NCI-H2107 treated with DMSO at 0.1 percent for 48 hours (cell line): ENCODE measurements at regions not wholly inside any gene's neighbourhood (a gene's known extent, or its start where the extent isn't known, plus 50 kb on each side); places are given as distances from the start of the nearest gene placed in this dataset.
"Not testable (repeated sequence)": the region's sequence is repeated elsewhere in the genome, so short reads cannot be mapped to it uniquely, and the experiment has no call there.

ENCODE experiments used
- DNase-seq: peaks from one replicate; lab custom pipeline; 2025; ENCODE audit not compliant: unreplicated experiment; lab: John Stamatoyannopoulos, UW

DNA sequence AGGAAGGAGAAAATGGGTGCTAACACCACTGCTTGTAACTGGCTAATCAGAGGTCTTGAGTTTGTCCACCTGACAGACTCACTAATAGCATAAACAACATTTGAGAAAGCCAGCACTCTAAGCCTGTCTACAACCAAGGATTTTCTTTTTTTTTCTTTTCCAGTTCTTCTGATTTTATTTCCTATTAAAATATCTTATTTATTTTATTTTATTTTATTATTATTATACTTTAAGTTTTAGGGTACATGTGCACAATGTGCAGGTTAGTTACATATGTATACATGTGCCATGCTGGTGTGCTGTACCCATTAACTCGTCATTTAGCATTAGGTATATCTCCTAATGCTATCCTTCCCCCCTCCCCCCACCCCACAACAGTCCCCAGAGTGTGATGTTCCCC, 888.6 kb upstream of the ARRDC3 start:
- not testable (repeated sequence) for DNase-seq

DNA sequence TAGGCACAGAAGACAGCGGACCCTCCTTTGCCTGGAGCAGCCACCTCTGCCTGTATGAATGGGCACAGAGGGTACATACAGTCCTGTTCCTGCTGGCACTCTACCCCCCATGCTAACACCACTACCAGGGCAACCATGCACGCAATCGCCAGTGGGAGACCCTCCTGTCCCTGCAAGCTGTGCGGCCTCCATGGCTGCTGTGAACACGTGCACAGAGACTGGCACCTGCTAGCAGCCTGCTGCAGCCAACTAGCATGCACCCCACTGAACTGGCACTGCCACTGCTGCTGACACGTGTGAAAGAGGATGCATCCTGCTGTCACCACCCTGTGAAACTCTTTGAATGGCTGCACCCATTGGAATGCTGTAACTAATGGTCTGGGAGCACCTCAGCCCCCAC, 885.2 kb upstream of the ARRDC3 start:
- no peak for DNase-seq

DNA sequence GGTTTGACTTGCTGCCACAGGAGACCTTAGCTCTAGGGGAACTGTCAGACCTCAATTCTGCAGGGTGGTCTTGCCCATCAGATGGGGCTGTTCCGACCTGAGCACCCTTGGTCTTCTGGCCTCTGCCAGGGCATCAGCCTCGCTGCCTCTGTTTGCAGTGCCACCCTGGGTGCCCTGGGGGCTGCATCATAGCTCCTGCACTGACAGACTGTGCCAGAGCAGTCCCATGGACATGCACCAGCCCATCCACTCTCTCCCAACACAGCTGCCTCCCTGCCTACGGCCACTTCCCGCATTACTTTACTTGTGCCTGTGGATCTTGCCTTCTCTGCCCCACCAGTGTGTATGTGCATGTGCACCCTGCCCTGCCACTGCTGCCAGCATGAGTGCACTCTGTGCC, 884.7 kb upstream of the ARRDC3 start:
- DNase-seq, result no peak

DNA sequence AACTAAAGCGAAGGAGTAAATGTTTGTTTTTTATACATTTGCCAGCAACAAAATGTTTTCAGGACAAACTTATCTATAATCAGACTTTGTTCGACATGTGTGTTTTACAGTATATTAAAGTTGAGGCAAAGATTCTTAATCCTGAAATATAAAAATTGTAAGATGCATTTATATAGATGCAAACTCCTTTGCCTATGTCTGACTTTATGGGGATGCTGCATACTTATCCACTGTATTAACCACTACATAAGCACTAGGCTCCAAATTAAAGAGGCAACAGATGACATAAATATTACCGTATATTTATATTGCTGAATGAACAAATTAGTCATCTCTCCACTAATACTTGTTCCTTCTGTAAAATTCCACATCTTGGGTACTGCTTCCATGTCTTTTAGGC, 882.7 kb upstream of the ARRDC3 start:
- DNase-seq, result no peak

DNA sequence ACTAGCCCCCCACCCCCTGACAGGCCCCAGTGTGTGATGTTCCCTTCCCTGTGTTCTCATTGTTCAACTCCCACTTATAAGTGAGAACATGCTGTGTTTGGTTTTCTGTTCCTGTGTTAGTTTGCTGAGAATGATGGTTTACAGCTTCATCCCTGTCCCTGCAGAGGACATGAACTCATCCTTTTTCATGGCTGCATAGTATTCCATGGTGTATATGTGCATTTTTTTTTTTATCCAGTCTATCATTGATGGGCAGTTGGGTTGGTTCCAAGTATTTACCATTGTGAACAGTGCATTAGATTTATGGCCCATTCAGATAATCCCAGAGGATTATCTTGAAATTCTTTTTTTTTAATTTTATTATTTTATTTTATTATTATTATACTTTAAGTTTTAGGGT, 872.5 kb upstream of the ARRDC3 start:
- DNase-seq, result not testable (repeated sequence)

DNA sequence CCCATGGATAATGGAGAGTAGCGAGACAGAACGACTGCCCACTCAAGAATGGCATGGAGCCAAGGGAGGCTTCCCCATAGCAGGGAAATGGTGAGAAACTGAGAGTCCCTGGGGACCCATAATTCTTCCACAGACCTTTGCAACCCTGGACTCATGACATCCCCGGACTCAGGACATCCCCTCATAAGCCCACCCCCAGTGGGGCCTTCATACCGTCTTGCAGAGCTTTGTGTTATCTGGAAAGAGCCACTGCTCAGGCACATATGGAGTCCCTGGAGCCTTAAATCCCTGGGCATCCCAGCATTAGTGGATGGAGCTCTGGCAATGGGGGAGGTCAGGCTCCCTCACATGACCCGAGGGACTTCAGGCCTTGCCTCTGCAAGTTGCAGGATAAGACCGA, 865.4 kb upstream of the ARRDC3 start:
- DNase-seq, result no peak

DNA sequence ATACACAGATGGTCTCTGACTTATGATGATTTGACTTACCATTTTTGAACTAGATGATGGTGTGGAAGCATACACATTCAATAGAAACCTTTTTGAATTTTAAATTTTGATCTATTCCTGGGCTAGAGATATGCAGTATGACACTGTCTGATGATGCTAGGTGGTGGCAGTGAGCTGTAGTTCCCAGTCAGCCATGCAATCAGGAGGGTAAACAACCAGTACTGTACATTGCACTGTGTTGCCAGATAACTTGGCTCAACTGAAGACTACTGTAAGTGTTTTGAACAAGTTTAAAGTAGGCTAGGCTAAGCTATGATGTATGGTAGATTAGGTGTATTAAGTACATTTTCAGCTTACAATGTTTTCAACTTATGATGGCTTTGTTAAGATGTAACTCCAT, 859.1 kb upstream of the ARRDC3 start:
- no peak for DNase-seq

DNA sequence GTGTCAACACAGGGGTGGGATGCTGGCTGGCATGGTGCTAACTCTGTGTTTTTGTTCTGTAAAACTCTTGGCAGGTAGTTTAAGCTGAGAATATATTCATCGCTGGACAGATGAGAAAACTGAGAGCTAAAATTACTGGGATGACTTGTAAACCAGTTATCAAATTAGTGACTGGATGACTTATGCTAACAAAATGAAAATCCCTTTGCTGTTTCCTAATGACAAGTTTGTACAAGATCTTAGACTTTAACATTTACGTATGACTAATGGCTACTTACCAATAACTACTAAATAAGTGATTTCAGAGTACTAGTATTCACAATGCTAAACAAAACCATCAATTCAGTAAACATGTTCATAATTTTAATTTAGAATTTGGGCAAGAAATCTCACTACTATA, 854.8 kb upstream of the ARRDC3 start:
- no peak for DNase-seq

DNA sequence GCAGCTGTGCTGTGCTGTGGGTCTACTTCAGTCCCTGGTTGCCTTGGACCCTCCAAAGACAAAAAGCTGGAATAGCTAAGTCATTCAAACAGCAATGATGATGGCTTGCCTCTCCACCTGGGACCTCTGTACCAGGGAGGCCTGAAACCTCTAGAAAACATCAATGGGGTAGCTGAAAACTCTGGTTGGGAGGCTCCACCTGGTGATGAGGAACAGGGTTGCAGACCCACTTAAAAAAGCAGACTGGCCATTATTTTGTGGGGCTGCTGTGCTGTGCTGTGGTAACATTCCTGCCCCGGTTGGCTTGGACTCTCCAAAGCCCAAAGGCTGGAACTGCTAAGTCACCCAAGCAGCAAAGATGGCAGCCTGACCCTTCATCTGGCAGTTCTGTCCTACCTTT, 839.3 kb upstream of the ARRDC3 start:
- no peak for DNase-seq

DNA sequence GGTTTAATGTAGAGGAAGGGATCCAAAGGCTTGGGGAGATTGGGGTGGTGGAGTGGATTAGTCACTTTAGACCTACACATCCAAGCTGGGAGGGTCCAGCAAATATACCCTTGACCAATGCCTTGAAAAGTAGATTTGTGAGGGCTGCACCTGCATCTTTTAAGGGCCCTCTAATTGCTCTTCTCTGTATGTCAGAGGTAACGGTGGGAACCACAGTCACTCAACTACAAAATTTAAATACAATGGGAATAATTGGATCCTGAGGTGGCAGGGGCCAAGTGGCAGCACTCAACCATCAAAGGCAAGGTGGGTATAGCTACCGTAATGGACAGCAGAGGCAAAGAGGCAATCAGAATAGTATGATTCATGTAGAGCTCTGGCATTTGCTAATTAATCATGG, 833.7 kb upstream of the ARRDC3 start:
- not testable (repeated sequence) for DNase-seq

DNA sequence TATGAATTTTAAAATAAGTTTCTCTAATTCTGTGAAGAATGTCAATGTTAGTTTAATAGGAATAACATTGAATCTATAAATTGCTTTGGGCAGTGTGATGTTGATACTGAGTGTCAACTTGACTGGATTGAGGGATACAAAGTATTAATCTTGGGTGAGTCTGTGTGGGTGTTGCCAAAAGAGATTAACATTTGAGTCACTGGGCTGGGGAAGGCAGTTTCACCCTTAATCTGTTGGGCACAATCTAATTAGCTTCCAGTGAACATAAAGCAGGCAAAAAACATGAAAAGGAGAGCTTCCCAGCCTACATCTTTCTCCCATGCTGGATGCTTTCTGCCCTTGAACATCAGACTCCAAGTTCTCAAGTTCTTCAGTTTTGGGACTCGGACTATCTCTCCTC, 832.0 kb upstream of the ARRDC3 start:
- no peak for DNase-seq

DNA sequence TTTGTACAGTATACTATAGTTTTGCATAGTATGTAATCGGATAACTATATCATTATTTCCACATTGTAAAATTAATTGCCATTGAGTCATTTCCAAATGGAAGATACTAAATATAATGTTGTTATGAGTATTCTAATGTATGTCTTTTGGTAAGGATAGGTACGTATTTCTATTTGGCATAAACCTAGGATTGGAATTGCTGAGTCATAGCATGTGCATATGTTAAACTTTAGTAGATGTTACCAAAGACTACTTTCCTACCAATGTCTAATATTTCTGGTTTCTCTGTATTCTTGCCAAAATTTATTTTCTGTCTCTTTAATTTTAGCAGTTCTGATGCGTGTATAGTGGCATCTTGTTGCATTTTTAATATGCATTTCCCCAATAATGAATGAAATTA, 825.1 kb upstream of the ARRDC3 start:
- DNase-seq, result no peak

DNA sequence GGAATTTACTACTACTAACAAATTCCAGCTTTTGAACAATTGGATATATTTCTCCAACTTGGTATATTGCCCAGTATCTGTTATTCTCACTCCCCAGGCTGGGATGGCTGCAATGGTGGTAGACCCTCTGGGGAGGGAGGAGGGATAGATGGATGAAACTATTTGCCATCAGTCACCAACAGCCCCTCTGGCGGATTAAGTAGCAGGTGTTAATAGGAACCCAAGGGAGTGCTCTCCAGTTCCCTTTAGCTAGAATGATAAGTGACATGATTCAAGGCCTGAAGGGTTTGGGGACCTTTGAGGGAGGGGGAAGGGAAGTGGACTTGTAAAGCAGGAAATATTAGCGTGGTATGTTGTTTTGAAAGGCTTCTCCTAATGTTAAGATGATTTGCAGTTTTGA, 824.0 kb upstream of the ARRDC3 start:
- no peak for DNase-seq

DNA sequence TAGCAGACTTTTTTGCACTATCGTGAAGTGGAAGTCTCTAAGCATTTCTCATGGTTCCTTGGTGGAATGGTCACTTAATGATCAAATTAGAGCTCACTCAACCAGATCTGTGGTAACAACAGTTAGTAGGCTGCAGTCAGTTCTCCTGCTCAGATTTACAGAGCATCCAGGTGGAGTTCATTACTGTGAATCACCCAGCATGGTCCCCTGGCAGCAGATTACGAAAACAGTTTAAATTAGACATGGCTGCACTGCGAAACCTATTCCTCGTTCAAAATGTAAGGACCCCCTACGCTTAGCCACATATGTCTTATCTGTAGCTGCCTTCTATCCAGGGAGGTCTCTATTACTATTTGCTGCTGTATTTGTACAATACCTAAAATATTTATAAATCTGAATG, 823.6 kb upstream of the ARRDC3 start:
- no peak for DNase-seq

DNA sequence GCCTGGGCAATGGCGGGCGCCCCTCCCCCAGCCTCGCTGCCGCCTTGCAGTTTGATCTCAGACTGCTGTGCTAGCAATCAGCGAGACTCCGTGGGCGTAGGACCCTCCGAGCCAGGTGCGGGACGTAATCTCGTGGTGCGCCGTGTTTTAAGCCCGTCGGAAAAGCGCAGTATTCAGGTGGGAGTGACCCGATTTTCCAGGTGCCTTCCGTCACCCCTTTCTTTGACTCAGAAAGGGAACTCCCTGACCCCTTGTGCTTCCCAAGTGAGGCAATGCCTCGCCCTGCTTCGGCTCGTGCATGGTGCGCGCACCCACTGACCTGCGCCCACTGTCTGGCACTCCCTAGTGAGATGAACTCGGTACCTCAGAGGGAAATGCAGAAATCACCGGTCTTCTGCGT, 815.9 kb upstream of the ARRDC3 start:
- not testable (repeated sequence) for DNase-seq

DNA sequence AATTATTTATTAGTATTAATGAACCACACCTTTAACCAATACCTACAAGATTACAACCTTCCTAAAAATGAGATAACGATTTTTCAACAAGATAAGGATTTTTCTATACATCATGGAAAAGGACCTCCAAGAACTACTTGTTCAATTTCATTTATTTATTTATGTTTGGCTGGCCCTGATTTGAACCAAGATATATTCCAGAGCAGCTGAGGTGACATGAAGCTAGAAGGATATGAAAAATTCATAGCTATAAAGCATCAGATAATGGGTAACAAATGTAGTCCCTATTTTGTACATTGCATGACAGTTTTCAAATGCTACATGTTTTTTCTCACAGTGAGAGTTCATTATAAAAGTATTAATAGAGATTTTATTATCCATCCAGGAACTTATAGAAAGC, 798.5 kb upstream of the ARRDC3 start:
- DNase-seq, result no peak

DNA sequence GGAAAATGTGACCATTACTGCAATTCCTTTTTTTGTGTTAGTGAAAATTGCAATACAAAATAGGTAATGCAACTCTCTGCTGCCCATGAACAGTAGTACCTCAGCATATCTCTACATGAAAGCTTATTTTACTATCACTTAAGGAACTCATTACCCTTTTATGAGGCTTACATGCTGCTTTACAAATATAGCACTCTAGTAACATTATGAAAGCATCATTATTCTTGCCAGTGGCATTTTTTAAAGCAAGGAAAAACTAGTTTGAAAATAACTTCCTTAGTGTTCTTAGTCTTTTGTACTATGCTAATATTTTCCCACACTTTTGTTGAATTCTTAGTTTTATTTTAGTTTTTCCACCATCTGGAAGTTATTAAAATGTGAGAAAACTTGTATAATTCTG, 797.3 kb upstream of the ARRDC3 start:
- DNase-seq, result no peak

DNA sequence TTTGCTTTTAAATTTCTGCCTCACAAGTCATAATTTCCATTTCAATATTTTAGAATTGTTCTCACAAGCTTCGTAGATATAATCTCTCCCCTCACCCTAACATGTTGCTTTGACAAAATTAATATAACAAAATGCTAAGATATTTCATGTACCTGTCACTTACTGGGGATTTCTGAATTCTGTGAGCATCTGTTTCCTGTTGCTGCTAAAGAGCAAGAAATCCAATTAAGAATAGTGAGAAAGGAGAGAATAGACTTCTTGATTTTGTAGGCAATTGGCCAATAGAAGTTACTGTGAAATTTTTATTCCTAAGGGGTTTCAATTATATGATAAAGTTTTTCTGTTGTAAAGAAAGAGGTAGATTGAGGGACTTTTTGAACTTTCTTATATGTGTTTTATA, 796.5 kb upstream of the ARRDC3 start:
- no peak for DNase-seq

DNA sequence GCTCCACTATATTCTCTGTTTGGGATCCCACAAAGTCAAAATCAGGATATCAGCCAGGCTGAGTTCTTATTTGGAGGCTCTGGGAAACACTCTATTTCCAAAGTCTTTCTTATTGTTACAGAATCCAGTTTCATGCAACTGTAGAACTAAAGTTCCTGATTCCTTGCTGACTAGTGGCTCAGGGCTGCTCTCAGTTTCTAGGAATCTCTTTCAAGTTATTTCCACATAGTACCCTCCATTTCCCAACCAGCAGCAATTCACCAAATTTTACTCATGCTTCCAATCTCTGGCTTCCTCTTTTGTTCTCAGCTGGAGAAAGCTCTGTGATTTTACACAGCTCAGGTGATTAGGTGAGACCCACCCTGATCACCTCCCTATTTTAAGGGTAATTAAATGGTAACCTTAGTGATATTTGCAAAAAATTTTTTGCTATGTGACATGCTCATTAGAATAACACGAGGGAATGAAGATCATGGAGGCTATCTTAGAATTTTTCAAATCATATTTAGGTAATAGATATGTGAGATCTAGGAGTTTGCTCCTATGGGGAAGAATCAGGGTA, 794.9 kb upstream of the ARRDC3 start:
- DNase-seq, result no peak

DNA sequence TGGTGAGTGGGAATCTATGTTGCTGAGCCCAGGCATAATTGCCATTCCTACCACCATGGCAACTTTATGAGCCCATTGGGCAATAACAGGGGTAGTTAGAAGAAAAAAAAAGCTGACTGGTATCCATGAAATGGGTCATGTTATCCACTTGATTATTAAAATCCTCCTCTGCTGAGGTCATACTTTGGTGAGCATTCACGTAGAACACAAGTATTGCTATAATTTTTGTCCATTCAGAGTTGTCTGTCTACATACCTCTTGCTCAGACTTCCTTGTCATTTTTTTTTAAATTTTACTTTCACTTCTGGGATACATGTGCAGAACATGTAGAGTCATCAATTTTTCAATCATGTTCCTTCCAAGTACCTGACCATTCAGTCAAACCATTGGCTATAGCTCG, 780.8 kb upstream of the ARRDC3 start:
- no peak for DNase-seq

DNA sequence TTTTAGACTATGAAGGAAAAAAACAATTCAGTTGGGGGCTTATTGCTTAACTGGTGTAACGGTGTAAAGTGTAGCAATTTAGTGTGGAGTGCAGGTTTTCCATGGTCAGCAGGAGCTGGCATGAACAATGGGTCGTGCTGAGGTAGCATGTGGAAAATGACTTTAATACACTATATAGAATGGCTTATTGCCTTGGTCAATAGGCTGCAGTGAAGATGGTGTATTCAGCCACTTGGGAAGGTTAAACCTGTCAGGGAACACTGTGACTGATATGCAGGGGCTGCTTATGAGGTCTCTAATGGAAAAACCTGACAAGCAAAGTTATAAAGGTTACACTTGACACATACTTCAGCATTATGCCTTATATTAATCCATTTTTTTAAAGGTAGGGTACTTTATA, 764.7 kb upstream of the ARRDC3 start:
- no peak for DNase-seq

DNA sequence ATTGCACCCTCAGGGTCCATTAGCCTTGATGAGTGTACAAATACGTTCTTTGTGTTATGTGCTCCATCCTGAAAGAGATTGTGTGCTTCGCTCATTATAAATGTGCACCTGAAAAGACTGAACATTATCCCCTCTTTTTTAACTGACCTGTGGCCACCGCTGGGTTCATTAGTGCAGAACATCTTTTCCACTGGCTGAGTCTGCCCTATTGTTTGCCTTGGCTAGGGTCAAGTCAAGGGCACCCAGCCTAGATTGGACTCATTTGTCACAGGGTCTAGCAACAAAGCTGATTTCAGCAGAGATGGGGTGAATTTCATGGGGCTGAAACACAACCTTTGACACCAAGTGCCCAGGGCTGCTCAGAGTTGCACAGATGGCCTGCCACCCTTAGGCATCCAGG, 764.1 kb upstream of the ARRDC3 start:
- DNase-seq, result no peak

DNA sequence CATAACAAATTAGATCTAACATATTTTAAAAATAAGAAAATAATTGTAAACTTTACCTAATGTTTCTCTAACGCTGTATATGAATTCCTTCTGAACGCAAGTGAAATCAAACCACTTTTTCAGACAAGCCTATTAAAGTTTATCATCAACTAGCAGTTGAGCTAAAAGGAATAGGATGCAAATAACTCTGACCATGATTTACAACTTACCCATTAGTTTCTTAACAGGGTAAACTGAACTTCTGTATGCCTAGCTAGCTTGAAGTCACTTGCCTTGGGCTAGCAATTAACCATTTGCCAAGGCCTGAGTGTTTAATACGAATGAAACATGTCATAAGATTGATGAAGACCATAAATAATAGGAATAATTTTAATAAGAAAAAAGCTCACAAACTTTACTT, 762.7 kb upstream of the ARRDC3 start:
- no peak for DNase-seq

DNA sequence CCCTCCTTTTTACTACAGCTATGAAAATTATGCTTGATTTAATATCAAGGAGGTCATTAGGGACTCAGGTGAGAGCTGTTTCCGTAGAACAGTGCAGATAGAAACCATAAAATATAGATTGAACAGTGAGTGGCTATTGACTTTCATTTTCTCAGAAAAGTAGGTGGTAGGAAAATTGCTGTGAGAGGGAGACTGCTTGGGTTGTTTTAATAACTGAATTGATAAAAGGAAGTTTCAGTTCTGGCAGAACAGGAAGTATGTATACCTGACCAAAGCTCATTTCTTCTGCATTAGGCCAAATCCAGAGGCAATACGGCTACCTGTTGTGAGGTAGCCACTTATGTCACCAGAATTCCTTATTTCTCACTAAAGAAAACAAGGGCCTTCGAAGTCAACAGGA, 761.7 kb upstream of the ARRDC3 start:
- no peak for DNase-seq
